Ascending aorta (tissue), 2 donors: ENCODE measurements at regions not wholly inside any gene's neighbourhood (a gene's known extent, or its start where the extent isn't known, plus 50 kb on each side); places are given as distances from the start of the nearest gene placed in this dataset.
"Not testable (repeated sequence)": the region's sequence is repeated elsewhere in the genome, so short reads cannot be mapped to it uniquely, and the experiment has no call there.

ENCODE experiments used
- DNase-seq, 2 donors: peaks; one replicate each; pipeline ENCODE4 v3.0.0-alpha.2; 2019; ENCODE audit warnings: low spot score in 2 of 2
- H3K27ac ChIP-seq, 2 donors: fragments of 200-600 bp; sonication (generic); one replicate each; pipeline ENCODE4 v1.5.1; 2016 to 2017; ENCODE audit warnings: mild to moderate bottlenecking in 1 of 2
- H3K27me3 ChIP-seq: fragments of 200-600 bp; sonication (generic); one replicate; pipeline ENCODE4 v1.5.1; 2017
- H3K36me3 ChIP-seq, 2 donors: fragments of 200-600 bp; sonication (generic); one replicate each; pipeline ENCODE4 v1.5.1; 2016
- H3K4me1 ChIP-seq, 2 donors: fragments of 200-600 bp; sonication (generic); one replicate each; pipeline ENCODE4 v1.5.1; 2016 to 2017; ENCODE audit warnings: mild to moderate bottlenecking in 1 of 2
- H3K4me3 ChIP-seq, 2 donors: fragments of 200-600 bp; sonication (generic); one replicate each; pipeline ENCODE4 v1.5.1; 2016 to 2017; ENCODE audit warnings: mild to moderate bottlenecking in 1 of 2
- H3K9me3 ChIP-seq, 2 donors: fragments of 200-600 bp; sonication (generic); one replicate each; pipeline ENCODE4 v1.5.1; 2016
- CTCF ChIP-seq, 3 experiments: fragments of 200-600 bp in 2 of 3; fragments of 450-650 bp in 1 of 3; sonication (generic) in 2 of 3; IDR thresholded peaks; one replicate each; pipeline ENCODE4 v1.5.1; 2016 to 2019; ENCODE audit warnings: antibody characterized with exemption in 3 of 3, mild to moderate bottlenecking in 1 of 3, moderate library complexity in 1 of 3
- intact Hi-C: fragments of 100-400 bp; cut with DNase I; formaldehyde crosslinking; loops from one replicate; pipeline ENCODE4 v1.15.1; 2023

- Histone ChIP-seq H3K9me3 (no peaks in the 10 kb centered on the region), H3K27me3 (no peaks in the 10 kb centered on the region), H3K4me3 (no peak overlapping the region), H3K27ac (no peak overlapping the region), H3K4me1 (no peaks in the 10 kb centered on the region), H3K36me3 (no peaks in the 10 kb centered on the region)
- DNase-seq = no peak
- intact Hi-C loops = no loop called here
- TF ChIP-seq CTCF (IDR thresholded peaks at IDR 0.05) = no peak
Observed at GRCh38 chr1:197985351-197985750, 68.2 kb downstream of the LHX9 start.

GRCh38 chr1:197986817-197987216, 69.6 kb downstream of the LHX9 start:
- DNase-seq = no peak
- intact Hi-C loops = no loop called here
- no peaks in the 10 kb centered on the region for H3K4me1 ChIP-seq
- H3K27me3 ChIP-seq = no peaks in the 10 kb centered on the region
- TF ChIP-seq CTCF (IDR thresholded peaks at IDR 0.05) = no peak
- H3K36me3 ChIP-seq = no peaks in the 10 kb centered on the region
- no peak overlapping the region for H3K27ac ChIP-seq
- no peak overlapping the region for H3K4me3 ChIP-seq
- H3K9me3 ChIP-seq = no peaks in the 10 kb centered on the region

GRCh38 chr1:197987294-197987693, 70.1 kb downstream of the LHX9 start:
- H3K36me3 ChIP-seq = no peaks in the 10 kb centered on the region
- intact Hi-C loops = no loop called here
- H3K27me3 ChIP-seq = no peaks in the 10 kb centered on the region
- no peaks in the 10 kb centered on the region for H3K4me1 ChIP-seq
- H3K27ac ChIP-seq = no peak overlapping the region
- TF ChIP-seq CTCF (IDR thresholded peaks at IDR 0.05) = no peak
- no peak overlapping the region for H3K4me3 ChIP-seq
- H3K9me3 ChIP-seq = no peaks in the 10 kb centered on the region
- DNase-seq = no peak

GRCh38 chr1:197988581-197988980, 71.4 kb downstream of the LHX9 start:
- DNase-seq, intact Hi-C loops, H3K27ac ChIP-seq: not testable (repeated sequence)

GRCh38 chr1:197989058-197989457, 71.9 kb downstream of the LHX9 start:
- Histone ChIP-seq H3K27me3 (no peaks in the 10 kb centered on the region), H3K4me3 (no peak overlapping the region), H3K9me3 (no peaks in the 10 kb centered on the region), H3K27ac (no peak overlapping the region), H3K4me1 (no peaks in the 10 kb centered on the region), H3K36me3 (no peaks in the 10 kb centered on the region)
- intact Hi-C loops = no loop called here
- no peak for DNase-seq
- TF ChIP-seq CTCF (IDR thresholded peaks at IDR 0.05) = no peak

More at GRCh38 chr1:197988581-197988980, 71.4 kb downstream of the LHX9 start:
- not testable (repeated sequence) for H3K4me1 ChIP-seq, H3K9me3 ChIP-seq, H3K36me3 ChIP-seq, H3K27me3 ChIP-seq, H3K4me3 ChIP-seq

GRCh38 chr1:197991594-197991993, 74.4 kb downstream of the LHX9 start:
- intact Hi-C loops = no loop called here
- TF ChIP-seq CTCF (IDR thresholded peaks at IDR 0.05) = no peak
- Histone ChIP-seq H3K4me3 (no peak overlapping the region), H3K36me3 (no peaks in the 10 kb centered on the region), H3K27ac (no peak overlapping the region), H3K9me3 (no peaks in the 10 kb centered on the region), H3K4me1 (no peaks in the 10 kb centered on the region), H3K27me3 (no peaks in the 10 kb centered on the region)
- DNase-seq = no peak
